Vagina (tissue), 2 donors: ENCODE measurements at regions not wholly inside any gene's neighbourhood (a gene's known extent, or its start where the extent isn't known, plus 50 kb on each side); places are given as distances from the start of the nearest gene placed in this dataset.

Experiments
- DNase-seq, 2 donors: peaks; one replicate each; pipeline ENCODE4 v3.0.0-alpha.2; 2017; ENCODE audit errors: extremely low spot score in 2 of 2
- H3K27ac ChIP-seq: fragments of 200-600 bp; sonication (generic); one replicate; pipeline ENCODE4 v1.5.1; 2019
- H3K27me3 ChIP-seq: fragments of 200-600 bp; sonication (generic); one replicate; pipeline ENCODE4 v1.5.1; 2019
- H3K36me3 ChIP-seq, 2 donors: fragments of 200-600 bp; sonication (generic); one replicate each; pipeline ENCODE4 v1.5.1; 2017 to 2019
- H3K4me1 ChIP-seq: fragments of 200-600 bp; sonication (generic); one replicate; pipeline ENCODE4 v1.5.1; 2019
- H3K4me3 ChIP-seq, 2 donors: fragments of 200-600 bp; sonication (generic); 1 replicate in 1 of 2; 2 replicates in 1 of 2; pipeline ENCODE4 v1.5.1; 2016 to 2019
- H3K9me3 ChIP-seq: fragments of 200-600 bp; sonication (generic); one replicate; pipeline ENCODE4 v1.5.1; 2019
- CTCF ChIP-seq, 3 experiments: fragments of 450-650 bp in 2 of 3; fragments of 200-600 bp in 1 of 3; sonication (generic) in 1 of 3; IDR thresholded peaks; one replicate each; pipeline ENCODE4 v1.5.1; 2017 to 2019; ENCODE audit warnings: antibody characterized with exemption in 3 of 3, mild to moderate bottlenecking in 2 of 3, moderate library complexity in 2 of 3
- POLR2A ChIP-seq, 2 donors: fragments of 450-650 bp; IDR thresholded peaks; one replicate each; pipeline ENCODE4 v1.6.1; 2017; ENCODE audit warnings: antibody characterized with exemption in 2 of 2, mild to moderate bottlenecking in 2 of 2, moderate library complexity in 2 of 2
- POLR2AphosphoS5 ChIP-seq, 2 donors: sonication (generic); formaldehyde crosslinking; IDR thresholded peaks; one replicate each; pipeline ENCODE4 v1.9.0; 2017; ENCODE audit warnings: antibody characterized with exemption in 2 of 2, mild to moderate bottlenecking in 2 of 2, low read depth in 1 of 2; ENCODE audit not compliant: insufficient read depth in 1 of 2
- intact Hi-C: fragments of 100-400 bp; cut with DNase I; formaldehyde crosslinking; loops from one replicate; pipeline ENCODE4 v1.15.1; 2023

DNA sequence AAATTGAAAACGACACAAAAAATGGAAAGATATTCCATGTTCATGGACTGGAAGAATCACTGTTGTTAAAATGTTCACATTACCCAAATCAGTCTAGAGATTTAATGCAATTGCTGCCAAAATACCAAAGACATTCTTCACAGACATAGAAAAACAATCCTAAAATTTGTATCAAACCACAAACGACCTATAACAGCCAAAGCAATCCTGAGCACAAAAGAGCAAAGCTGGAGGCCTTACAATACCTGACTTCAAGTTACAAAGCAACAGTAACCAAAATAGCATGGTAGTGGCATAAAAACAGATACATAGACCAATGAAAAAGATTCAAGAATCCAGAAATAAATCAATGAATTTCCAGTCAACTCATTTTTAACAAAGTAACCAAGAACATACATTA, 1077.3 kb downstream of the KCNT2 start:
- no peaks in the 10 kb centered on the region for H3K9me3 ChIP-seq
- no peak overlapping the region for H3K27ac ChIP-seq
- H3K27me3 ChIP-seq: no peaks in the 10 kb centered on the region
- no peaks in the 10 kb centered on the region for H3K4me1 ChIP-seq
- H3K36me3 ChIP-seq: no peaks in the 10 kb centered on the region
- H3K4me3 ChIP-seq: no peak overlapping the region
- no peak for DNase-seq
- TF ChIP-seq CTCF (IDR thresholded peaks at IDR 0.05): no peak
- TF ChIP-seq POLR2A (IDR thresholded peaks at IDR 0.05): no peak
- no peak for TF ChIP-seq POLR2AphosphoS5 (IDR thresholded peaks at IDR 0.05; ENCODE audit: insufficient read depth in 1 of 2, low read depth in 1 of 2)
- intact Hi-C loops: no loop called here

GRCh38 chr1:195529881-195530280, 1078.4 kb downstream of the KCNT2 start:
- TF ChIP-seq POLR2AphosphoS5 (IDR thresholded peaks at IDR 0.05; ENCODE audit: insufficient read depth in 1 of 2, low read depth in 1 of 2): no peak
- no peak for TF ChIP-seq POLR2A (IDR thresholded peaks at IDR 0.05)
- no peak for TF ChIP-seq CTCF (IDR thresholded peaks at IDR 0.05)
- Histone ChIP-seq H3K27me3 (no peaks in the 10 kb centered on the region), H3K27ac (no peak overlapping the region), H3K4me3 (no peak overlapping the region), H3K9me3 (no peaks in the 10 kb centered on the region), H3K4me1 (no peaks in the 10 kb centered on the region), H3K36me3 (no peaks in the 10 kb centered on the region)
- intact Hi-C loops: no loop called here
- DNase-seq: no peak

GRCh38 chr1:195520757-195521156, 1087.5 kb downstream of the KCNT2 start:
- TF ChIP-seq POLR2A (IDR thresholded peaks at IDR 0.05) (no peak), POLR2AphosphoS5 (IDR thresholded peaks at IDR 0.05; ENCODE audit: insufficient read depth in 1 of 2, low read depth in 1 of 2) (no peak), CTCF (IDR thresholded peaks at IDR 0.05) (no peak)
- H3K4me1 ChIP-seq: no peaks in the 10 kb centered on the region
- DNase-seq: no peak
- no peak overlapping the region for H3K4me3 ChIP-seq
- no peaks in the 10 kb centered on the region for H3K36me3 ChIP-seq
- no peak overlapping the region for H3K27ac ChIP-seq
- intact Hi-C loops: no loop called here
- H3K9me3 ChIP-seq: no peaks in the 10 kb centered on the region
- H3K27me3 ChIP-seq: no peaks in the 10 kb centered on the region

- no peaks in the 10 kb centered on the region for H3K27me3 ChIP-seq
- intact Hi-C loops: no loop called here
- H3K36me3 ChIP-seq: no peaks in the 10 kb centered on the region
- DNase-seq: no peak
- no peak overlapping the region for H3K27ac ChIP-seq
- H3K4me3 ChIP-seq: no peak overlapping the region
- TF ChIP-seq POLR2A (IDR thresholded peaks at IDR 0.05) (no peak), POLR2AphosphoS5 (IDR thresholded peaks at IDR 0.05; ENCODE audit: insufficient read depth in 1 of 2, low read depth in 1 of 2) (no peak), CTCF (IDR thresholded peaks at IDR 0.05) (no peak)
- H3K4me1 ChIP-seq: no peaks in the 10 kb centered on the region
- H3K9me3 ChIP-seq: no peaks in the 10 kb centered on the region
These were observed 1092.2 kb downstream of the KCNT2 start for GRCh38 chr1:195516036-195516435.

- no peaks in the 10 kb centered on the region for H3K9me3 ChIP-seq
- no peaks in the 10 kb centered on the region for H3K4me1 ChIP-seq
- TF ChIP-seq POLR2AphosphoS5 (IDR thresholded peaks at IDR 0.05; ENCODE audit: insufficient read depth in 1 of 2, low read depth in 1 of 2) (no peak), POLR2A (IDR thresholded peaks at IDR 0.05) (no peak), CTCF (IDR thresholded peaks at IDR 0.05) (no peak)
- H3K4me3 ChIP-seq: no peak overlapping the region
- H3K36me3 ChIP-seq: no peaks in the 10 kb centered on the region
- intact Hi-C loops: no loop called here
- no peak for DNase-seq
- H3K27me3 ChIP-seq: no peaks in the 10 kb centered on the region
- no peak overlapping the region for H3K27ac ChIP-seq
These were observed 1096.7 kb downstream of the KCNT2 start for GRCh38 chr1:195511501-195511900.
